ENCODE measurements at regions not wholly inside any gene's neighbourhood (a gene's known extent, or its start where the extent isn't known, plus 50 kb on each side); places are given as distances from the start of the nearest gene placed in this dataset.

DNA sequence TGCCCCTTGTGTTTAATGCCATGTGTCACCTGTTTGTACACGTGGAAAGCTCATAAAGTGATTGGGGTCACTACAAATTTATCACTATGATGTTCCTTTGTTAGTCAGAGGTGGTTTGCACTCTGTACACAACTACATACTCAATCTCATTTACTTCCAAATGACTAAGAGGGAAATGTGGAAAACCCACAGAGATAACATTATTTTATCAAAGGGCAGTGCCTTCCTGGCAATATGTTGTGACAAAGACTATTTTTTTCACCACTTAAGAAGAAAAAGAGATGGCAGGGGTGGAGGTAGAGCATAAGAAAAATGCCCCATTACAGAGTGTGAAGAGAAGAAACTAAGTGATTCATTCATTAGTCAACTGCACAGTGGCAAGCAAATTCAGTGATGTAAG, 1064.1 kb upstream of the FLRT2 start:
- TF ChIP-seq, protein P1, sequence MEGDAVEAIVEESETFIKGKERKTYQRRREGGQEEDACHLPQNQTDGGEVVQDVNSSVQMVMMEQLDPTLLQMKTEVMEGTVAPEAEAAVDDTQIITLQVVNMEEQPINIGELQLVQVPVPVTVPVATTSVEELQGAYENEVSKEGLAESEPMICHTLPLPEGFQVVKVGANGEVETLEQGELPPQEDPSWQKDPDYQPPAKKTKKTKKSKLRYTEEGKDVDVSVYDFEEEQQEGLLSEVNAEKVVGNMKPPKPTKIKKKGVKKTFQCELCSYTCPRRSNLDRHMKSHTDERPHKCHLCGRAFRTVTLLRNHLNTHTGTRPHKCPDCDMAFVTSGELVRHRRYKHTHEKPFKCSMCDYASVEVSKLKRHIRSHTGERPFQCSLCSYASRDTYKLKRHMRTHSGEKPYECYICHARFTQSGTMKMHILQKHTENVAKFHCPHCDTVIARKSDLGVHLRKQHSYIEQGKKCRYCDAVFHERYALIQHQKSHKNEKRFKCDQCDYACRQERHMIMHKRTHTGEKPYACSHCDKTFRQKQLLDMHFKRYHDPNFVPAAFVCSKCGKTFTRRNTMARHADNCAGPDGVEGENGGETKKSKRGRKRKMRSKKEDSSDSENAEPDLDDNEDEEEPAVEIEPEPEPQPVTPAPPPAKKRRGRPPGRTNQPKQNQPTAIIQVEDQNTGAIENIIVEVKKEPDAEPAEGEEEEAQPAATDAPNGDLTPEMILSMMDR (IDR thresholded peaks at IDR 0.05): no peak
- TF ChIP-seq POLR2A (IDR thresholded peaks at IDR 0.05): no peak
